ENCODE measurements at regions not wholly inside any gene's neighbourhood (a gene's known extent, or its start where the extent isn't known, plus 50 kb on each side); places are given as distances from the start of the nearest gene placed in this dataset.

GRCh38 chr4:17195461-17196275, 297.2 kb upstream of the LDB2 start:
- no peaks in the 10 kb centered on the region for H3K4me1 Mint-ChIP-seq
- no peaks in the 10 kb centered on the region for H3K36me3 Mint-ChIP-seq
- H3K27me3 Mint-ChIP-seq, result peaks cover 1% of the 10 kb centered on the region
- no peak overlapping the region for H3K4me3 Mint-ChIP-seq
- no peak overlapping the region for H3K27ac Mint-ChIP-seq
- no peaks in the 10 kb centered on the region for H3K9me3 Mint-ChIP-seq

GRCh38 chr4:17194586-17194985, 296.1 kb upstream of the LDB2 start:
- peaks cover 9% of the 10 kb centered on the region for H3K9me3 Mint-ChIP-seq
- H3K27me3 Mint-ChIP-seq, result peaks cover 1% of the 10 kb centered on the region
- no peaks in the 10 kb centered on the region for H3K4me1 Mint-ChIP-seq
- H3K27ac Mint-ChIP-seq, result no peak overlapping the region
- no peak overlapping the region for H3K4me3 Mint-ChIP-seq
- no peaks in the 10 kb centered on the region for H3K36me3 Mint-ChIP-seq

- Mint-ChIP-seq H3K4me1 (no peaks in the 10 kb centered on the region), H3K27ac (no peak overlapping the region), H3K9me3 (peaks cover 9% of the 10 kb centered on the region), H3K27me3 (peaks cover 2% of the 10 kb centered on the region), H3K36me3 (no peaks in the 10 kb centered on the region), H3K4me3 (no peak overlapping the region)
These were observed 291.3 kb upstream of the LDB2 start for GRCh38 chr4:17189759-17190158.

DNA sequence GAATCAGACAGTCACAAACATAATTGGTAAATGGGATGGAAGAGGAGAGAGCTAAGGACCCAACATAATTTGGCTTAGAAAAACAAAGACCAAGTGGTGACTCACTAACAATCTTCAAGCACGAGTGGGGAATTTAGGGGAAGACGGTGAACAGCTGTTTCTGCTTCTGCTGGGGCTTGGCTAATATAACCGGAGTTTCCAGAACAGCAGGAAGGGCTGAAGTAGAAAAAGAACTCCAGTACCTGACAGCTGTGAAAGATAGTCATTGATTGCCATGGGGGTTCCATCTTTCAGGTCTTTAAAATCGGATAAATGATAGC, 290.9 kb upstream of the LDB2 start:
- H3K36me3 Mint-ChIP-seq, result no peaks in the 10 kb centered on the region
- no peak overlapping the region for H3K4me3 Mint-ChIP-seq
- H3K27me3 Mint-ChIP-seq, result peaks cover 2% of the 10 kb centered on the region
- H3K27ac Mint-ChIP-seq, result no peak overlapping the region
- no peaks in the 10 kb centered on the region for H3K4me1 Mint-ChIP-seq
- H3K9me3 Mint-ChIP-seq, result peaks cover 9% of the 10 kb centered on the region

- no peaks in the 10 kb centered on the region for H3K36me3 Mint-ChIP-seq
- no peak overlapping the region for H3K4me3 Mint-ChIP-seq
- H3K27ac Mint-ChIP-seq, result no peak overlapping the region
- H3K9me3 Mint-ChIP-seq, result peaks cover 9% of the 10 kb centered on the region
- H3K27me3 Mint-ChIP-seq, result peaks cover 2% of the 10 kb centered on the region
- H3K4me1 Mint-ChIP-seq, result no peaks in the 10 kb centered on the region
These were observed 290.3 kb upstream of the LDB2 start for GRCh38 chr4:17188547-17189400.

GRCh38 chr4:17188125-17188524, 289.7 kb upstream of the LDB2 start:
- H3K27me3 Mint-ChIP-seq, result peaks cover 2% of the 10 kb centered on the region
- H3K9me3 Mint-ChIP-seq, result peaks cover 9% of the 10 kb centered on the region
- no peak overlapping the region for H3K4me3 Mint-ChIP-seq
- no peak overlapping the region for H3K27ac Mint-ChIP-seq
- no peaks in the 10 kb centered on the region for H3K4me1 Mint-ChIP-seq
- no peaks in the 10 kb centered on the region for H3K36me3 Mint-ChIP-seq

DNA sequence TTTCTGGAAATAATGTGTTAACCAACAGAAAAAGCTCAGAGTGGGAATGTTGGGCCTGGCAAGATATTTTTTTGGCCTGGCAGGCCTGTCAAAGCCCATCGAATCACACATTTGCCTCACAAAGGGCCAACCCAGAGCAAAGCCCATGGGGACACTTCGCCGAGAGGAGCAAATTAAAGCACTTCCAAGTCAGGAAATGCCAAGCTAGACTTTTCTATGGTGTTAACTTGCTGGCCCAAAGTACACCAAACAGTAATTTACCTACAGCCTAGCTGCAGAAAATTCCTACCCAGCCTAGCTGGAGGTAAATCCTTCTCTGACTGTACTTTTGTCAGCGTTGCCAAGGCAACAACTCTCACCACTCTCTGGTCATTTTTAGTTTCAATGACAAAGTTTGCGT, 288.6 kb upstream of the LDB2 start:
- Mint-ChIP-seq H3K36me3 (no peaks in the 10 kb centered on the region), H3K27me3 (peaks cover 2% of the 10 kb centered on the region), H3K27ac (no peak overlapping the region), H3K4me1 (no peaks in the 10 kb centered on the region), H3K4me3 (no peak overlapping the region), H3K9me3 (peaks cover 9% of the 10 kb centered on the region)

DNA sequence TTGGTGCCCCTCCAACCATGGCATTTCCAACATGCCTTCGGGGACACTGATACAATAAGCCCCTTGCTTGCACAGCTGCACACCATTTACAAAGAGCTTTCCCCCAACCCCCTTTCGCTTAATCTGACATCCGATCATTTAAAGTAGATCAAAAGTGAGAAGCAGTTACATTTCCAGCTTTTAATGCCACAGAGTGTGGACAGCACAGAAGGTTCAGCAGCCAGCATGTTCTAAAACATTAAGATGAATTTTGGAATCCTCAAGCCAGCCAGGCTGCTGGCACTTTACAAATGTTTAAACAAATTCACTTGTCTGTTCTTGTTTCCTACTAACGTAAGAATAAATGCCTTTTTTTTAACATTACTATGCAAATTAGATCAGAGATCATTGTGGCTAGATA, 284.4 kb upstream of the LDB2 start:
- Mint-ChIP-seq H3K4me3 (no peak overlapping the region), H3K27me3 (peaks cover 2% of the 10 kb centered on the region), H3K9me3 (no peaks in the 10 kb centered on the region), H3K4me1 (no peaks in the 10 kb centered on the region), H3K27ac (no peak overlapping the region), H3K36me3 (no peaks in the 10 kb centered on the region)

GRCh38 chr4:17174751-17175150, 276.3 kb upstream of the LDB2 start:
- no peaks in the 10 kb centered on the region for H3K9me3 Mint-ChIP-seq
- H3K4me3 Mint-ChIP-seq, result no peak overlapping the region
- H3K4me1 Mint-ChIP-seq, result no peaks in the 10 kb centered on the region
- H3K36me3 Mint-ChIP-seq, result no peaks in the 10 kb centered on the region
- peaks cover 1% of the 10 kb centered on the region for H3K27me3 Mint-ChIP-seq
- H3K27ac Mint-ChIP-seq, result no peak overlapping the region

DNA sequence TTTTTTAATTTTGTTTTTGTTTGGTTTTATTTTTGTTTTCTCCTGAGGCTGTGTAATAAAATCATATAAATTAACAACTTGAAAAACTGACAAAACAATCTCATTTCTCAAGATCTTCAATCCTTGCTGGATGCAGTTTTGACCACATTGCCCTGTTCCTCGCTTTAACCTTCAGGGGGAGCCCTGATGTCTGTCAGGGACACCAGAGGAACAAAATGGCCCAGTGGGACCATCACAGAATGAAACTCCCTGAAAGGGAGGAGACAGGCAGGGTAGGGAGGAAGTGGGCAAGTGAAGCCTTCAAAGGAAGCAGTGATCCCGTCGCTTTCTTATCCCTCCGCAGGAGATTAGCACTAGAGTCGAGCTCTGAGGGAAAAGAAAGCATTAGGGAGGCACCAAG, 274.9 kb upstream of the LDB2 start:
- H3K4me1 Mint-ChIP-seq, result no peaks in the 10 kb centered on the region

DNA sequence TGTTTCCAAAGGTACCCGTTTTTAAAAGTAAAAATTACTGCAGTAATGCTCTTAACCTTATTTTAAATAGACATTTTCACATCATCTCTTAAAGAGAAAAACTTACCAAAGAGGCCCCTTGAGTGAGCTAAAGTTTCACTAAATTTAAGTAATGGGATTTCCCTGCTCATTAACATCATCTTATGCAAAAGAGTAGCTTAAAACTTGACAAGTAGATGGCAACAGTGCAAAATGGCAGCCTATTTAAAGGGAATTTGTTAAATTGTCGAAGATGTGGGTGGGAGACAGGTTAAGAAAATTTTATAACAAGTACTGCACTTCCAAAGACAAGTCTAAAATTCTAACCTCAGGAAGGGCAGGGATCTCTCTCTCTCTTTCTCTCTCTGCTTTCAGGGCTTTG, 271.7 kb upstream of the LDB2 start:
- Mint-ChIP-seq H3K4me3 (no peak overlapping the region), H3K36me3 (no peaks in the 10 kb centered on the region), H3K27ac (no peak overlapping the region), H3K4me1 (no peaks in the 10 kb centered on the region), H3K27me3 (peaks cover 7% of the 10 kb centered on the region), H3K9me3 (no peaks in the 10 kb centered on the region)

More for the DNA sequence above, 274.9 kb upstream of the LDB2 start:
- Mint-ChIP-seq H3K9me3 (no peaks in the 10 kb centered on the region), H3K36me3 (no peaks in the 10 kb centered on the region), H3K4me3 (no peak overlapping the region), H3K27ac (no peak overlapping the region), H3K27me3 (peaks cover 3% of the 10 kb centered on the region)

DNA sequence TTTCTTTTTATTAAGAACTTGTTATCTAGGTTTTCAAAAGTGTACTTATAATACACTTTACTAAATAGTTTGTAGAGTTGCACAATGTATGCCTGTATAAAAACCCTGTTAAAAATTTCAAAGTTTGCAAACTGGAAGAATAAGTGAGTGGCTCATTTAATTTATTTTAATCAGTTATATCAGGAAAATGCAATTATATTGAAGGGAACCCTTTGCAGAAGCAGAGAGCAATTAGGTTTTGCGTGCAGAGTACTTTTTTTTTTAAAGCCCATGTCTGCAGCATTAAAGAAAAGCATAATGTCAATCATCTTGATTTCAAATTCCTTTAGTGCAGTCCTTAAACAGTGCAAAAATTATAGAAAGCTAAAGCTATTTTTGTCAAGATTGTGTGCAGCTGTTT, 271.3 kb upstream of the LDB2 start:
- Mint-ChIP-seq H3K27ac (no peak overlapping the region), H3K27me3 (peaks cover 7% of the 10 kb centered on the region), H3K9me3 (no peaks in the 10 kb centered on the region), H3K36me3 (no peaks in the 10 kb centered on the region), H3K4me1 (no peaks in the 10 kb centered on the region), H3K4me3 (no peak overlapping the region)

DNA sequence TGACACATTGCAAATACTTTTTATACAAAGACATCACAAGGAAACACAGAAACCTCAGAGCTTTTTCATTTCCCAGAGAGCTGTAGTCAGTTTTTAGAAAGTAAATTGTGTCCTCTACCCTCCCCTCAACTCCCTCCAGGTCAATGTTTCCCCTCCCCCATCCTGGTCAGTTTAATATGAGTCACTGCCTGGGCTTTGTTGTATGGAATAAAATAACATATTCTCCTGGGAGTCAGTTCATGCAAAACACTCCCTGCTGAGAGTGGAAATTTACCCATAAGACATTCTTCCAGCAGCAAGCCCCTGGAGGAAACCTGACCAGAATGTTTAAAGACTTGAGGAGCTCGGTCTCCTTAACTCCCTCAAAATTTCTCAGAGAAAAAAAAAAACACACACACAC, 270.1 kb upstream of the LDB2 start:
- H3K4me1 Mint-ChIP-seq, result no peaks in the 10 kb centered on the region
- no peak overlapping the region for H3K27ac Mint-ChIP-seq
- H3K27me3 Mint-ChIP-seq, result peaks cover 13% of the 10 kb centered on the region
- H3K4me3 Mint-ChIP-seq, result no peak overlapping the region
- peaks cover 7% of the 10 kb centered on the region for H3K9me3 Mint-ChIP-seq
- H3K36me3 Mint-ChIP-seq, result no peaks in the 10 kb centered on the region

- Mint-ChIP-seq H3K4me3 (no peak overlapping the region), H3K27me3 (peaks cover 12% of the 10 kb centered on the region), H3K9me3 (peaks cover 7% of the 10 kb centered on the region), H3K27ac (no peak overlapping the region), H3K4me1 (no peaks in the 10 kb centered on the region), H3K36me3 (no peaks in the 10 kb centered on the region)
These were observed 268.5 kb upstream of the LDB2 start for GRCh38 chr4:17166954-17167353.

- Mint-ChIP-seq H3K27me3 (peaks cover 12% of the 10 kb centered on the region), H3K36me3 (no peaks in the 10 kb centered on the region), H3K9me3 (peaks cover 15% of the 10 kb centered on the region), H3K27ac (no peak overlapping the region), H3K4me1 (no peaks in the 10 kb centered on the region), H3K4me3 (no peak overlapping the region)
These were observed 266.8 kb upstream of the LDB2 start for GRCh38 chr4:17165286-17165685.

DNA sequence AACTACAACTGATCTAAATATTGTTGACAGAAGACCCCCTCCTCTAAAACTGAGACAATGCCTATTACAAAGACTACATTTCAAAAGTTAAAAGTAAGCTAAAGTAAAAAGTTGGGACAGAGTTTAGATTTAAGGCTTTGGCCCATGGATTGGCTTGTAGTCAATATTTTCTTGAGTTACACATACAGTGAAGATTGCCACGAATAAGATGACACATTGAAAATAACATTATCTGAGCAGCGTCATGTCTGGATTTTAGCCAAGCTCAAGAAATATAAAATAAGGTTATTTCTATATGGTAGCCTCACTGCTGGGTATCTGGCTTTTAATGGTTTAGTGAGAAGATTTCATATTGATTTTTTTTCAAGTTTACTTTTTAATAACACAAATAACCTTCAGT, 266.2 kb upstream of the LDB2 start:
- Mint-ChIP-seq H3K4me3 (no peak overlapping the region), H3K9me3 (peaks cover 17% of the 10 kb centered on the region), H3K36me3 (no peaks in the 10 kb centered on the region), H3K27me3 (peaks cover 12% of the 10 kb centered on the region), H3K4me1 (no peaks in the 10 kb centered on the region), H3K27ac (no peak overlapping the region)

All from activated naive CD4-positive, alpha-beta T cell treated with anti-CD3 and anti-CD28 coated beads, Interleukin-2, amount 50 U/mL, for 24 hours (primary cell).